Activated CD8-positive, alpha-beta memory T cell treated with anti-CD3 and anti-CD28 coated beads, Interleukin-2, amount 10 ng/mL, durations not matched to agents 7 days and 5 days (primary cell): ENCODE measurements at regions not wholly inside any gene's neighbourhood (a gene's known extent, or its start where the extent isn't known, plus 50 kb on each side); places are given as distances from the start of the nearest gene placed in this dataset.
"Not testable (repeated sequence)": the region's sequence is repeated elsewhere in the genome, so short reads cannot be mapped to it uniquely, and the experiment has no call there.

Source experiments
- ATAC-seq: fragments of 150-1000 bp; cut with Tn5 transposase; one replicate; pipeline ENCODE4 v1.10.0; 2021; ENCODE audit warnings: moderate library complexity
- CTCF ChIA-PET: fragments of 350-600 bp; sonication (Branson Sonifier 250); formaldehyde crosslinking; loops from one replicate; lab custom pipeline; 2021; ENCODE audit warnings: antibody characterized with exemption; lab: Charles Lee
- DNase-seq: peaks from one replicate; pipeline ENCODE4 v3.0.0-alpha.2; 2020
- H3K27ac Mint-ChIP-seq: one replicate; pipeline ENCODE4 v1.8.0; 2021; ENCODE audit warnings: mild to moderate bottlenecking, mixed read lengths
- H3K27me3 Mint-ChIP-seq: one replicate; pipeline ENCODE4 v1.8.0; 2021; ENCODE audit warnings: mixed read lengths
- H3K36me3 Mint-ChIP-seq: one replicate; pipeline ENCODE4 v1.8.0; 2021; ENCODE audit warnings: mild to moderate bottlenecking, mixed read lengths
- H3K4me1 Mint-ChIP-seq: one replicate; pipeline ENCODE4 v1.8.0; 2021; ENCODE audit warnings: mixed read lengths
- H3K4me3 Mint-ChIP-seq: one replicate; pipeline ENCODE4 v1.8.0; 2021; ENCODE audit warnings: mild to moderate bottlenecking, moderate library complexity, mixed read lengths
- H3K9me3 Mint-ChIP-seq: one replicate; pipeline ENCODE4 v1.8.0; 2022; ENCODE audit warnings: low read depth, mixed read lengths

DNA sequence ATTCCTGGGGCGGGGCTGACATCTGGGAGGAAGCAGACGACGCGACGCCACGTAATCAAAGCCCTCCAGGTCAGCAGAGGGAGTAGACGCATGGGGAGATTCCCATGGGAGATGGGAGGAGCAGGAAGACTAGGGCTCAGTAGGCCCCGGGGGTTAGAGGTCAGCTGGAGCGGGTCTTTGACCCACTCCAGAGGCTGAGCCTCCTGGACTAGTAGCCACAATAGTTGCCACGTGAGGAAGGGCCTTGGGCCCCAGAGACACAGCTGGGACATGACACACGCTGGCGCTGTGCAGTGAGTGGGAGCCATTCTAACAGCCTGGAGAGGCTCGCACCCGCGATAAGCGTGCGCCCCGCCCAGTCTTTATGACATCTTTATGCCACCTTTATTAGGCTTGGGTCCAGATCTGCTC is 95.7 kb upstream of the AMZ2 start:
- Mint-ChIP-seq H3K9me3 (no peaks in the 10 kb centered on the region), H3K4me3 (no peak overlapping the region), H3K27me3 (peaks cover 2% of the 10 kb centered on the region), H3K27ac (no peak overlapping the region), H3K36me3 (no peaks in the 10 kb centered on the region), H3K4me1 (no peaks in the 10 kb centered on the region)
- DNase-seq (no peak), ATAC-seq (no peak)
- CTCF ChIA-PET = interaction anchor here (0.6 to 1.2 kb wide), 3 partner anchors 11 to 312 kb away, joined by 3 read pairs; no protein-coding TSS in a partner anchor

DNA sequence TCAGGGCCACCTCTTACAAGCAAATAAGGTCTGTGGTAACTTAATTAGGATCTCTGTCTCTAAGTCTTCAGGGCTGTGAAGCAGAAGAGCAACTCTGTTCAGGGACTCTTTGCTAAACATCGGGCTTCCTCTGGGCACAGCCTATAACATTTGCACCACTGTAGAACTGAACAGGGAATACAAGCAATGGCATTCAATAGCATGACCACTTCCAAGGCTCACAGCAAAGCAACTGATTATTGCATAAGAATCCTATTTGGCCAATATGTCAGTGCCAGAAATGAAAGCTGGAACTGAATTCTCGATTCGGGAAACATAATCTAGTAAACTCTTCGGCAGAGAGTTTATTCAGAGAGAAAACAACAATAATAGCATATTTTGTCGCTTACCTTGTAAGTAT is 92.2 kb upstream of the AMZ2 start:
- DNase-seq (no peak), ATAC-seq (no peak)
- CTCF ChIA-PET = no interaction called here
- Mint-ChIP-seq H3K36me3 (no peaks in the 10 kb centered on the region), H3K4me3 (no peak overlapping the region), H3K4me1 (no peaks in the 10 kb centered on the region), H3K9me3 (no peaks in the 10 kb centered on the region), H3K27ac (no peak overlapping the region), H3K27me3 (no peaks in the 10 kb centered on the region)

DNA sequence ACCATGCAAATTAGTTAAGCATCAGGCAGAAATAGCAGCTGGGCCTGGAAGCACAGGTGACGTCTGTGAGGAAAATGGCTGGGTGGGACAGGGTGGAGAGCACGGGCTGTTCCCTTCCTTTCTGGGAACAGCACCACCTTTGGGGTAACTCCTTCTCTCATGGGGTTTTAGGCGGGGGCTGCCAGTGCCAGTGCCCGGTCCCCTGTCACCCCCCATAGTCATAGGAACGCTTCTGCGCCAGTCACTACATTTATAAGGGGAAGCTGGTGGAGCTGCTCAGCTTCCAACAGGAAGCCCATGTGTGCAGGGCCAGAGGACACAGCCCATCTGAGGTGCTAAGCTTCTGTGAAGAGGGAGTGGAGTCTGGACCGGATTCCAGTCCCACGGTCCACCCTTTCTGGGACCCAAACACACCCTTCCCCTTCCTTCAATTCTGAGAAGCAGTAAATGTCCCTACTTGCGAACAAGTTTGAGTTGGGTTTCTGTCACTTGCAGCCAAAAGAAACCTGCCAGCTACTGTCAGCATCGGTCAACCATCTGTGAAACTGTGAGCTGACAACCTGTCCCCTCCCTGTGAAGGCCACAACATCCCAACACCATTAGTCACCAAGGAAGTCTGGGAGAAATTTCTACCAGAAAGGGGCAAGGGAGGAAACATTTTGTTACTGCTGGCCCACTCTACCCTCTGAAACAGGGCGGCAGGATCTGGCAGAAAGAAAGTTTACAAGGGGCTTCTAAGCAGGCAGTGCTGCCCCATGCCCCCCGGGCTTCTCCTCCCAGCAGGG is 86.0 kb upstream of the AMZ2 start:
- CTCF ChIA-PET = no interaction called here
- Mint-ChIP-seq H3K4me3 (no peak overlapping the region), H3K36me3 (no peaks in the 10 kb centered on the region), H3K27ac (no peak overlapping the region), H3K27me3 (no peaks in the 10 kb centered on the region), H3K9me3 (no peaks in the 10 kb centered on the region), H3K4me1 (peaks cover 3% of the 10 kb centered on the region)
- DNase-seq = no peak
- ATAC-seq = no peak

DNA sequence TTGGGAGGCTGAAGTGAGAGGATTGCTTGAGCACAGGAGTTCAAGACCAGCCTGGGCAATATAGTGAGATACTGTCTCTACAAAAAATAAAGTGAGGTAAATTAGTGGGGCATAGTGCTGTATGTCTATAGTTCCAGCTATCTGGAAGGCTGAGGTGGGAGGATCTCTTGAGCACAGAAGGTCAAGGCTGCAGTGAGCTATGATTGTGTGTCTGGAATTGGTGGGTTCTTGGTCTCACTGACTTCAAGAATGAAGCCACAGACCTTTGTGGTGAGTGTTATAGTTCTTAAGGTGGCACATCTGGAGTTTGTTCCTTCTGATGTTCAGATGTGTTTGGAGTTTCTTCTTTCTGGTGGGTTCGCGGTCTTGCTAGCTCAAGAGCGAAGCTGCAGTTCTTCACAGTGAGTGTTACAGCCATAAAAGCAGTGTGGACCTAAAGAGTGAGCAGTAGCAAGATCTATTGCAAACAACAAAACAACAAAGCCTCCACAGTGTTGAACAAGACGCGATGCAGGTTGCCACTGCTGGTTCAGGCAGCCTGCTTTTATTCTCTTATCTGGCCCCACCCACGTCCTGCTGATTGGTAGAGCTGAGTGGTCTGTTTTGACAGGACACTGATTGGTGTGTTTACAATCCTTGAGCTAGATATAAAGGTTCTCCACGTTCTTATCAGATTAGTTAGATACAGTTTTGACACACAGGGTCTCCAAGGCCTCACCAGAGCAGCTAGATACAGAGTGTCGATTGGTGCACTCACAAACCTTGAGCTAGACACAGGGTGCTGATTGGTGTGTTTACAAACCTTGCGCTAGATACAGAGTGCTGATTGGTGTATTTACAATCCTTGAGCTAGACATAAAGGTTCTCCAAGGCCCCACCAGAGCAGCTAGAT is 79.3 kb upstream of the AMZ2 start:
- H3K36me3 Mint-ChIP-seq, H3K27me3 Mint-ChIP-seq, DNase-seq, H3K9me3 Mint-ChIP-seq, ATAC-seq, H3K4me3 Mint-ChIP-seq: not testable (repeated sequence)
- Mint-ChIP-seq H3K27ac (peak overlapping the region; percentile 9), H3K4me1 (peaks cover 19% of the 10 kb centered on the region)
- CTCF ChIA-PET = interaction anchor here (0.8 to 1.6 kb wide), 9 partner anchors 11 to 295 kb away, joined by 3 to 6 read pairs (median 3); no protein-coding TSS in a partner anchor

DNA sequence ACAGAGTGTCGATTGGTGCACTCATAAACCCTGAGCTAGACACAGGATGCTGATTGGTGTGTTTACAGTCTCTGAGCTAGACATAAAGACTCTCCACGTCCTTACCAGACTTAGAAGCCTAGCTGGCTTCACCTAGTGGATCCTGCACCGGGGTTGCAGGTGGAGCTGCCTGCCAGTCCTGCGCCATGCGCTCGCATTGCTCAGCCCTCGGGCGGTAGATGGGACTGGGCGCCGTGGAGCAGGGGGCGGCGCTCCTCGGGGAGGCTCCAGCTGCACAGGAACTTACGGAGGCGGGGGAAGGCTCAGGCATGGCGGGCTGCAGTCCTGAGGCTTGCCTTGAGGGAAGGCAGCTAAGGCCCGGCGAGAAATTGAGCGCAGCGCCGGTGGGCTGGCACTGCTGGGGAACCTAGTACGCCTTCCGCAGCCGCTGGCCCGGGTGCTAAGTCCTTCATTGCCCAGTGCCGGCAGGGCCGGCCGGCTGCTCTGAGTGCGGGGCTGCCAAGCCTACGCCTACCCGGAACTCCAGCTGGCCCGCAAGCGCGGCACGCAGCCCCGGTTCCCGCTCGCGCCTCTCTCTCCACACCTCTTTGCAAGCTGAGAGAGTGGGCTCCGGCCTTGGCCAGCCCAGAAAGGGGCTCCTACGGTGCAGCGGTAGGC is 78.5 kb upstream of the AMZ2 start:
- ATAC-seq, H3K27ac Mint-ChIP-seq, H3K36me3 Mint-ChIP-seq, H3K27me3 Mint-ChIP-seq, H3K9me3 Mint-ChIP-seq, H3K4me3 Mint-ChIP-seq, DNase-seq: not testable (repeated sequence)
- peaks cover 19% of the 10 kb centered on the region for H3K4me1 Mint-ChIP-seq
- CTCF ChIA-PET = interaction anchor here (0.8 to 1.6 kb wide), 6 partner anchors 11 to 294 kb away, joined by 3 to 4 read pairs (median 3); no protein-coding TSS in a partner anchor

DNA sequence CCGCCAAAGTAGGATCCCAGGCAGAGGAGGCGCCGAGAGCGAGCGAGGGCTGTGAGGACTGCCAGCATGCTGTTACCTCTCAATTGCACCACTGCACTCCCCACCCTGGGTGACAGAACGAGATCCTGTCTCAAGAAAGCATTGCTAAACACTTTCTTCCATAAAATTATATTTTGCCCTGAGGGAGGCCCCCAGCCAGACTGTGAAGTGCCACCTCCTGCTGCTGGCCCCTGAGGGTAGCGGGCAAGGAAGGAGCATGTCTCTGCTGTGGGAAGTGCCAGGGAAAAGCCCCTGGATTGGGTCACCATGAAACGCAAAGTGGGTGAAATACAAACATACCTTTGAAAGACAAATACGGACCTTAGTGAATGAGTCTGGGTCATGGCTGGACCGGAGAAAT is 78.0 kb upstream of the AMZ2 start:
- H3K27ac Mint-ChIP-seq = no peak overlapping the region
- H3K27me3 Mint-ChIP-seq = no peaks in the 10 kb centered on the region
- no peak overlapping the region for H3K4me3 Mint-ChIP-seq
- no peak for ATAC-seq
- H3K4me1 Mint-ChIP-seq = peaks cover 19% of the 10 kb centered on the region
- no peaks in the 10 kb centered on the region for H3K9me3 Mint-ChIP-seq
- no peaks in the 10 kb centered on the region for H3K36me3 Mint-ChIP-seq
- CTCF ChIA-PET = interaction anchor here (0.9 kb wide), 1 partner anchor 30 kb away, joined by 4 read pairs; no protein-coding TSS in a partner anchor
- DNase-seq = no peak

DNA sequence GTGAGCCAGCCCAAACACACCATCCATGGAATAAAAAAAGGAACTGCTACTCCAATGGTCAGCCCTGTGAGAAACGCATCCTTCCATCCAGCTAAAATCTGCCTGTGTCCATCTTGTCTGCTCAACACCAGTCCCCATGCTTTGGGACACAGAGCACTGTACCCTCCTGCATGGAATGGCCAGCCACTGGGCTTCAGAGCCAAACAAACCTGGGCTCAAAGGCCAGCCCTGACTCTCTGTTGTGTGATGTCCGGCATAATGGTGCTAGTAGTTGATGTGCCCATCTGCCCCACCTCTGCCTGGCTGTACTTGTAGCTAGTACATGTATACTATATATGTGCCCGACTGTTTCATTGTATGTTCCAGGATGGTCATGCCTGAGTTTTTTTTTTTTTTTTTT is 77.6 kb upstream of the AMZ2 start:
- no peak overlapping the region for H3K27ac Mint-ChIP-seq
- no peak overlapping the region for H3K4me3 Mint-ChIP-seq
- peaks cover 17% of the 10 kb centered on the region for H3K4me1 Mint-ChIP-seq
- no peaks in the 10 kb centered on the region for H3K36me3 Mint-ChIP-seq
- no peaks in the 10 kb centered on the region for H3K9me3 Mint-ChIP-seq
- H3K27me3 Mint-ChIP-seq = no peaks in the 10 kb centered on the region
- DNase-seq = no peak
- CTCF ChIA-PET = interaction anchor here (1.0 kb wide), 1 partner anchor 30 kb away, joined by 6 read pairs; no protein-coding TSS in a partner anchor
- no peak for ATAC-seq

DNA sequence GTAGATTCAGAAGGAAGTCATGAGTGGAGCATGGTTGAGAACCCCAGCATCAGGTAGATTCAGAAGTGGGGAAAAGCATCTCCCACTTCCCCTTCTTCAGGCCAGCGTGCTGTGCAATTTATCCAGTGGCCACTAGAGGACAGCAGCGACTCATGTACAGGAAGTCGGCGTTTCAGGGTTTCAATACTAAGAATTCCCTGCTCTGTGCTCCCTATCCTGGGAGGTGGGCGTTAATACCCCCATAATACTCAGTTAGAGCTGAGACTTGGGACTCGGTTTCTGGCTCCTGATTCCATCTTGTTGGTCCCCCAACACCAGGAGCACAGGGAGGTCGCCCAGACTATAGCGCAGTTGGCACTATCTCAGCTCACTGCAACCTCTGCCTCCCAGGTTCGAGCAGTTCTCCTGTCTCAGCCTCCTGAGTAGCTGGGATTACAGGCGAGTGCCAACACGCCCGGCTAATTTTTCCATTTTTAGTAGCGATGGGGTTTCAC is 75.3 kb upstream of the AMZ2 start:
- H3K9me3 Mint-ChIP-seq = no peaks in the 10 kb centered on the region
- no peak overlapping the region for H3K27ac Mint-ChIP-seq
- H3K4me1 Mint-ChIP-seq = peaks cover 25% of the 10 kb centered on the region
- H3K27me3 Mint-ChIP-seq = no peaks in the 10 kb centered on the region
- no peak overlapping the region for H3K4me3 Mint-ChIP-seq
- H3K36me3 Mint-ChIP-seq = no peaks in the 10 kb centered on the region
- ATAC-seq (peak; percentile 84), DNase-seq (peak; percentile 84)
- CTCF ChIA-PET = interaction anchor here (0.6 to 3.5 kb wide), 30 partner anchors 9 to 329 kb away, joined by 3 to 70 read pairs (median 4); partner anchors contain the start of genes AMZ2 and WIPI1

DNA sequence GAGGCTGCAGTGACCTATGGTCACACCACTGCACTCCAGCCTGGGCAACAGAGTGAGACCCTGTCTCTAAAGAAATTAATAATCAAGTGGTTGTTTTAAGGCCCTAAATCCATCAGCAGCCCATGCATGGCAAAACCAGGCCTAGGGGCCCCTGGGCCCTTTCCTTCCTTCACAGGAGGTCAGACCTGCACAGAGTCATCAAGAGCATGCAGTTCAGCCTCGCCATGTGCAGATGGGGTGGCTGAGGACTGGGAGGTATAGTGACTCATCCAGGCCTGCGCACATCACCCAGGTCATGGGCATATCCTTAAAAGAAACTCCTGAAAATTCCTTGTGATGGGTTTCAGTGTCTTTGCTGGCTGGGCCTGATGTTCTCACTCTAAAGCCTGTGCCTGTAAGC is 72.4 kb upstream of the AMZ2 start:
- Mint-ChIP-seq H3K4me1 (peaks cover 14% of the 10 kb centered on the region), H3K4me3 (no peak overlapping the region), H3K36me3 (peaks cover 2% of the 10 kb centered on the region), H3K9me3 (peaks cover 2% of the 10 kb centered on the region), H3K27me3 (no peaks in the 10 kb centered on the region), H3K27ac (no peak overlapping the region)
- CTCF ChIA-PET = interaction anchor here (3.6 kb wide), 1 partner anchor 25 kb away, joined by 31 read pairs; no protein-coding TSS in a partner anchor
- ATAC-seq (no peak), DNase-seq (no peak)

DNA sequence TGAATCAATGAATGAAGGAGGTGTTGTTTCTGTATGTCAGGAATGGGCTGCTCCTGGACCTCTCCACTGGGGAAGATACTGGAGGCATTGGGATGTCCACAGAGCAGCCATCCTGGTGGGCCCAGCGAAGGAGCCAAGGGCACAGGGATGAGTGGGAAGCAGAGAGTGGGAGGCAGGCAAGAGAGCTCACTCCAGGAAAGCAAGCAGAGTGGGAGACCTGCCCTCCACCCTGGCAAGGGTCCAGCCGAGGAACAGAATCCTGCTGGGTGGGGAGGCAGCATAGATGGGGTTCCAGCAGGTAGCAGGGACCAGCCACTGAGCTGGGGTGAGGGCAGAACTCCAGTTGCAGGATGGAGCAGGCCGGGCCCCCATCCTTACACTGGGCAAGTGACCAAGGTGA is 71.9 kb upstream of the AMZ2 start:
- Mint-ChIP-seq H3K4me1 (peaks cover 19% of the 10 kb centered on the region), H3K9me3 (peaks cover 2% of the 10 kb centered on the region), H3K4me3 (no peak overlapping the region), H3K27me3 (no peaks in the 10 kb centered on the region), H3K36me3 (peaks cover 6% of the 10 kb centered on the region), H3K27ac (no peak overlapping the region)
- CTCF ChIA-PET = interaction anchor here (1.0 to 3.6 kb wide), 6 partner anchors 10 to 290 kb away, joined by 3 to 31 read pairs (median 4); no protein-coding TSS in a partner anchor
- no peak for DNase-seq
- ATAC-seq = no peak

DNA sequence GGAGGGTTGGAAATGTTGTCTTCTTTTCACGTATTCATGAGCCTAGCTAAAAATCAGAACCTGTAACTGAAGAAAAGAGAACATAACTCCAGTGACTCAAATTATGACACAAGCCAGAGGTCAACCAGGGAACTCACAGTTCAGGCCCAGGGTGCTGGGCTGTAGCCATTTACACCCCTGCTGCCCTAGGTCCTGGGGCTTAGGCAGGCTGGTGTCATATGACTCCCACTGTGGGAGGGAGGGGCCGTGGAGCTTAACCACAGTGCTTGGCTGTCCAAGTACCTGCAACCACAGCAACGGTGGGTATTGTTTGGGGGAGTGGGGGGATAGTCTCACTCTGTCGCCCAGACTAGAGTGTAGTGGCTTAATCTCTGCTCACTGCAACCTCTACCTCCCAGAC is 71.1 kb upstream of the AMZ2 start:
- CTCF ChIA-PET = interaction anchor here (0.7 to 3.6 kb wide), 12 partner anchors 9 to 304 kb away, joined by 3 to 31 read pairs (median 4); no protein-coding TSS in a partner anchor
- H3K9me3 Mint-ChIP-seq = peaks cover 2% of the 10 kb centered on the region

DNA sequence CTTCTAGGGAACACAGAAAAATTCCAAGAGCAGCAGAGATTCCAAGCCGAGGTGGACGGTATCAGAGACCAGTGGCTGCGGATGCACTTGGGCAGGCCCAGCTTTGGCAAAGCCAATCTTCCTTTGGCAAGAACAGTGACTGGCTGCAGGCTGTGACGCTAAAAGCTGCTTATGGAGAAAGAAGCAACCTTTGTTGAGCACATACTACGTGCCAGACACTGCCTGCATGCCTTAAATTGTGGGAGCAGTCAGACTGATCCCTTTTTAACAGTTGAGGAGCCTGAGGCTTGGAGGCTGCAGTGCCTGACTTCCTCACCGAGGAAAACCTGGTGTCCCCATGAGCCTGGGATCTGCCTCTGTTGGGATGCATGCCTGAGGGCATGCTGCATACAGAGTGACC is 69.0 kb upstream of the AMZ2 start:
- CTCF ChIA-PET = interaction anchor here (1.3 to 3.6 kb wide), 3 partner anchors 18 to 258 kb away, joined by 4 to 31 read pairs (median 15); no protein-coding TSS in a partner anchor
- peaks cover 42% of the 10 kb centered on the region for H3K4me1 Mint-ChIP-seq
- H3K27ac Mint-ChIP-seq = no peak overlapping the region
- H3K9me3 Mint-ChIP-seq = peaks cover 2% of the 10 kb centered on the region
- peaks cover 7% of the 10 kb centered on the region for H3K36me3 Mint-ChIP-seq
- H3K4me3 Mint-ChIP-seq = no peak overlapping the region
- ATAC-seq = no peak
- no peak for DNase-seq
- H3K27me3 Mint-ChIP-seq = no peaks in the 10 kb centered on the region

More for the DNA sequence above, 71.1 kb upstream of the AMZ2 start:
- peaks cover 22% of the 10 kb centered on the region for H3K4me1 Mint-ChIP-seq
- no peaks in the 10 kb centered on the region for H3K27me3 Mint-ChIP-seq
- peaks cover 7% of the 10 kb centered on the region for H3K36me3 Mint-ChIP-seq
- ATAC-seq = no peak
- no peak overlapping the region for H3K27ac Mint-ChIP-seq
- DNase-seq = no peak
- no peak overlapping the region for H3K4me3 Mint-ChIP-seq
